MM.1S (cell line): ENCODE measurements at regions not wholly inside any gene's neighbourhood (a gene's known extent, or its start where the extent isn't known, plus 50 kb on each side); places are given as distances from the start of the nearest gene placed in this dataset.

Experiments
- DNase-seq: peaks from one replicate; pipeline ENCODE4 v3.0.0-alpha.2; 2015
- H2AFZ ChIP-seq: fragments of 300-600 bp; sonication (generic); 2 replicates; pipeline ENCODE4 v1.6.0; 2016; ENCODE audit warnings: antibody characterized with exemption, low read length
- H3F3A ChIP-seq: fragments of 300-600 bp; sonication (generic); 2 replicates; pipeline ENCODE4 v1.6.1; 2016; ENCODE audit warnings: mild to moderate bottlenecking, antibody characterized with exemption, low read length, moderate library complexity, mixed read lengths; ENCODE audit not compliant: insufficient read depth
- H3K27ac ChIP-seq: fragments of 300-600 bp; sonication (generic); 2 replicates; pipeline ENCODE4 v1.5.1; 2016; ENCODE audit warnings: mild to moderate bottlenecking, low read length
- H3K27me3 ChIP-seq: fragments of 300-600 bp; sonication (generic); replicated peaks from 2 replicates; pipeline ENCODE4 v1.6.0; 2016; ENCODE audit warnings: low read length; ENCODE audit not compliant: insufficient read depth
- H3K36me3 ChIP-seq: fragments of 300-600 bp; sonication (generic); replicated peaks from 2 replicates; pipeline ENCODE4 v1.6.1; 2016; ENCODE audit warnings: mild to moderate bottlenecking, low read length, mixed read lengths; ENCODE audit not compliant: insufficient read depth
- H3K4me1 ChIP-seq: fragments of 300-600 bp; sonication (generic); 2 replicates; pipeline ENCODE4 v1.6.1; 2016; ENCODE audit warnings: low read length, mixed read lengths
- H3K4me2 ChIP-seq: fragments of 300-600 bp; sonication (generic); 2 replicates; pipeline ENCODE4 v1.6.0; 2016; ENCODE audit warnings: low read depth, low read length
- H3K4me3 ChIP-seq: fragments of 300-600 bp; sonication (generic); 2 replicates; pipeline ENCODE4 v1.5.1; 2016; ENCODE audit warnings: low read length, mixed read lengths
- H3K79me2 ChIP-seq: fragments of 300-600 bp; sonication (generic); 2 replicates; pipeline ENCODE4 v1.6.1; 2016; ENCODE audit warnings: mixed run types, low read length, mixed read lengths
- H3K9ac ChIP-seq: fragments of 300-600 bp; sonication (generic); 2 replicates; pipeline ENCODE4 v1.6.1; 2016; ENCODE audit warnings: low read length, mixed read lengths
- H3K9me2 ChIP-seq: fragments of 300-600 bp; sonication (generic); replicated peaks from 2 replicates; pipeline ENCODE4 v1.6.1; 2016; ENCODE audit warnings: mild to moderate bottlenecking, low read length, mixed read lengths; ENCODE audit not compliant: insufficient read depth
- H3K9me3 ChIP-seq: fragments of 300-600 bp; sonication (generic); replicated peaks from 2 replicates; pipeline ENCODE4 v1.6.1; 2016; ENCODE audit warnings: mild to moderate bottlenecking, low read length, mixed read lengths; ENCODE audit not compliant: insufficient read depth
- H4K20me1 ChIP-seq: fragments of 300-600 bp; sonication (generic); 2 replicates; pipeline ENCODE4 v1.6.1; 2016; ENCODE audit warnings: mild to moderate bottlenecking, low read length, moderate library complexity, mixed read lengths; ENCODE audit not compliant: insufficient read depth
- EZH2 ChIP-seq: fragments of 300-600 bp; sonication (generic); optimal IDR thresholded peaks from 2 replicates; pipeline ENCODE3; 2017; ENCODE audit warnings: low read depth, mild to moderate bottlenecking, antibody characterized with exemption, low read length, mixed read lengths
- EZH2phosphoT487 ChIP-seq: fragments of 300-600 bp; sonication (generic); IDR thresholded peaks from 2 replicates; pipeline ENCODE4 v1.6.1; 2018; ENCODE audit warnings: antibody characterized with exemption, low read length
- TF ChIP-seq, protein P1 (sequence below): fragments of 300-600 bp; sonication (generic); IDR thresholded peaks from 2 replicates; pipeline ENCODE4 v1.5.1; 2016; ENCODE audit warnings: antibody characterized with exemption, low read length, mixed read lengths

DNA sequence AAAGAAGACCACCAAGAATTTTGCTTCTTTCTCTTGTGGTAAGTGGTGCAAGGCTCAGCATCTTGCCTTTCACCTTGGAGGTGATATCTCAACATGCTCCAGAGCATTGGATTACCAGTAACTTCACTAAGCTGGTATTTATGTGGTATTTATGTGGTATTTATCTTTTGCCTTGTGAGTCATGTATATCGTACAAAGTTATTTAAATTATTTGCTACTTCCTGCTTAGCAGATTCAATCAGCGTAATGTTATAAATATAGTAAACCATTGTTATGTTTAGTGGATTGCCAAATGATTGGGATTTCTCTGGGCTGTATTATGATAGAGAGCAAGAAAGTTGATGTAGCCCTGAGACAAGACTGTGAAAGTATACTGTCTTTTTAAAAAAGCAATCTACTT is 366.4 kb downstream of the IPO8 start:
- DNase-seq = no peak
- Histone ChIP-seq H3K27me3 (no peaks in the 10 kb centered on the region), H3K9me3 (no peaks in the 10 kb centered on the region), H3K9ac (no peak overlapping the region), H3K9me2 (no peaks in the 10 kb centered on the region), H3K27ac (no peak overlapping the region), H3K4me3 (no peak overlapping the region), H2AFZ (no peak overlapping the region), H3K4me2 (no peak overlapping the region), H3K4me1 (no peaks in the 10 kb centered on the region), H4K20me1 (no peaks in the 10 kb centered on the region), H3K36me3 (no peaks in the 10 kb centered on the region), H3F3A (no peaks in the 10 kb centered on the region), H3K79me2 (no peaks in the 10 kb centered on the region)
- TF ChIP-seq, protein P1, sequence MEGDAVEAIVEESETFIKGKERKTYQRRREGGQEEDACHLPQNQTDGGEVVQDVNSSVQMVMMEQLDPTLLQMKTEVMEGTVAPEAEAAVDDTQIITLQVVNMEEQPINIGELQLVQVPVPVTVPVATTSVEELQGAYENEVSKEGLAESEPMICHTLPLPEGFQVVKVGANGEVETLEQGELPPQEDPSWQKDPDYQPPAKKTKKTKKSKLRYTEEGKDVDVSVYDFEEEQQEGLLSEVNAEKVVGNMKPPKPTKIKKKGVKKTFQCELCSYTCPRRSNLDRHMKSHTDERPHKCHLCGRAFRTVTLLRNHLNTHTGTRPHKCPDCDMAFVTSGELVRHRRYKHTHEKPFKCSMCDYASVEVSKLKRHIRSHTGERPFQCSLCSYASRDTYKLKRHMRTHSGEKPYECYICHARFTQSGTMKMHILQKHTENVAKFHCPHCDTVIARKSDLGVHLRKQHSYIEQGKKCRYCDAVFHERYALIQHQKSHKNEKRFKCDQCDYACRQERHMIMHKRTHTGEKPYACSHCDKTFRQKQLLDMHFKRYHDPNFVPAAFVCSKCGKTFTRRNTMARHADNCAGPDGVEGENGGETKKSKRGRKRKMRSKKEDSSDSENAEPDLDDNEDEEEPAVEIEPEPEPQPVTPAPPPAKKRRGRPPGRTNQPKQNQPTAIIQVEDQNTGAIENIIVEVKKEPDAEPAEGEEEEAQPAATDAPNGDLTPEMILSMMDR = no peak
- TF ChIP-seq EZH2 = no peak
- TF ChIP-seq EZH2phosphoT487 = no peak

DNA sequence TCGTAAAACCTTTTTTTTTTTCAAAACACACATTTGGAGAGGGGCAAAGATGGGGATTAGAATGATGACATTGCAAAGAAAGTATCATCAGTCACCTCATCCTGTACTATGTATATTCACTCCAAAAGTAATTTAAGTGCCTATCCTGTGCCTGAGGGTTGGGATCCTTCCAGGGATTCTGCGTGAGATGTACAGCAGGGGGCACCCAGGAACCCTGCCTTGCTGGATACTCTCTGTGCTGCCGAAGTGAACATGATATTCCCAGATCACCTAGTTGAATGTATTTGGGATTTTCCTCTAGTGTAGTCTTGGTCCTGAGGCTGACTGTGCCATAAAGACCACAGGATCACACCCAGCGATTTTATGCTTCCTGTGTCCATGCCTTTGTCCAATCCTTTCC is 372.7 kb downstream of the IPO8 start:
- DNase-seq = no peak
- Histone ChIP-seq H3K27me3 (no peaks in the 10 kb centered on the region), H3K79me2 (no peaks in the 10 kb centered on the region), H3K9ac (no peak overlapping the region), H3K4me1 (no peaks in the 10 kb centered on the region), H3K36me3 (no peaks in the 10 kb centered on the region), H4K20me1 (no peaks in the 10 kb centered on the region), H2AFZ (no peak overlapping the region), H3F3A (no peaks in the 10 kb centered on the region), H3K4me2 (no peak overlapping the region), H3K9me2 (no peaks in the 10 kb centered on the region), H3K9me3 (no peaks in the 10 kb centered on the region), H3K27ac (no peak overlapping the region), H3K4me3 (no peak overlapping the region)
- TF ChIP-seq, protein P1 = no peak
- no peak for TF ChIP-seq EZH2
- no peak for TF ChIP-seq EZH2phosphoT487

DNA sequence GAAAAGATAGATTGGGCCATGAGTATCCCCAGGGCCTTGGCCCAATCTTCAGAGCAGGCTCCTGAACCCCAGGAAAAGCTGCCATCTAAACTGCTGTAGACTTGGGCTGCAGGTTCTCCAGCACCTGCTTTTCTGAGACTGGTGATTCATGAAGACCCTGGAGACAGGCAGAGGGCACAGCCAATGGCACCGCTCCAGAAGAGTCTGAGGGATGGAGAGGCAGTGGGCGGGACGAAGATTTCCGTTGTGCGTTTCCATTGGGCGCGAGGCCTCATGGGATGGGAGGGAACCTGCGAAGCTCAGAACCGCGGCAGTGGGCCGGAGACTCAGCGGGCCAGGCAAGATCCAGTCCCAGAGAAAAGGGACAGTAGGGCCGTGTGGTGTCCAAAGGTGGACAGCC is 375.1 kb downstream of the IPO8 start:
- Histone ChIP-seq H2AFZ (no peak overlapping the region), H3K79me2 (no peaks in the 10 kb centered on the region), H3K4me1 (no peaks in the 10 kb centered on the region), H3K9ac (no peak overlapping the region), H3K4me3 (no peak overlapping the region), H3K27me3 (no peaks in the 10 kb centered on the region), H3K9me3 (no peaks in the 10 kb centered on the region), H3K4me2 (no peak overlapping the region), H3K9me2 (no peaks in the 10 kb centered on the region), H4K20me1 (no peaks in the 10 kb centered on the region), H3F3A (no peaks in the 10 kb centered on the region), H3K27ac (no peak overlapping the region), H3K36me3 (no peaks in the 10 kb centered on the region)
- TF ChIP-seq, protein P1 = no peak
- no peak for TF ChIP-seq EZH2phosphoT487
- no peak for TF ChIP-seq EZH2
- DNase-seq = no peak
